H1 (cell line): ENCODE measurements at regions not wholly inside any gene's neighbourhood (a gene's known extent, or its start where the extent isn't known, plus 50 kb on each side); places are given as distances from the start of the nearest gene placed in this dataset.

Experiments
- CTCF ChIA-PET: fragments of 300-600 bp; sonication (Branson Sonifier 250); formaldehyde crosslinking; loops from one replicate; lab custom pipeline; 2021; ENCODE audit not compliant: partially characterized antibody; lab: Charles Lee
- POLR2A ChIA-PET: fragments of 300-600 bp; sonication (Branson Sonifier 250); formaldehyde crosslinking; loops from one replicate; lab custom pipeline; 2021; ENCODE audit warnings: inconsistent platforms; ENCODE audit not compliant: partially characterized antibody; lab: Charles Lee
- DNase-seq, 2 experiments: peaks; one replicate each; pipeline versions ENCODE4 v3.0.0 to v3.0.0-alpha.2; 2010 to 2022; ENCODE audit warnings: low spot score in 2 of 2, low read depth in 1 of 2, mixed read lengths in 1 of 2
- FAIRE-seq: peaks from 2 replicates; lab custom pipeline; 2011; peaks lifted over from hg19 to GRCh38; lab: Jason Lieb, UNC
- H2AFZ ChIP-seq: 2 replicates; pipeline ENCODE4 v1.8.1; 2012; ENCODE audit warnings: low read length, inconsistent platforms
- H2AK5ac ChIP-seq: 2 replicates; pipeline ENCODE4 v1.6.1; 2013; ENCODE audit warnings: low read depth, low read length
- H2BK120ac ChIP-seq: replicated peaks from 2 replicates; pipeline ENCODE3; 2013; ENCODE audit warnings: low read depth, low read length, inconsistent platforms
- H2BK12ac ChIP-seq: 2 replicates; pipeline ENCODE4 v1.6.1; 2013; ENCODE audit warnings: low read depth, low read length
- H2BK15ac ChIP-seq: 2 replicates; pipeline ENCODE4 v1.6.1; 2013; ENCODE audit warnings: low read length
- H2BK20ac ChIP-seq: 2 replicates; pipeline ENCODE4 v1.6.1; 2013; ENCODE audit warnings: low read length
- H2BK5ac ChIP-seq: 2 replicates; pipeline ENCODE4 v1.6.1; 2013; ENCODE audit warnings: low read depth, low read length
- H3K14ac ChIP-seq: 2 replicates; pipeline ENCODE4 v1.6.1; 2013; ENCODE audit warnings: inconsistent platforms; ENCODE audit not compliant: insufficient read length
- H3K18ac ChIP-seq: 2 replicates; pipeline ENCODE4 v1.6.1; 2013; ENCODE audit warnings: low read length; ENCODE audit errors: extremely low read depth
- H3K23ac ChIP-seq: 2 replicates; pipeline ENCODE4 v1.6.1; 2013; ENCODE audit warnings: inconsistent platforms; ENCODE audit not compliant: insufficient read length
- H3K23me2 ChIP-seq: 2 replicates; pipeline ENCODE4 v1.6.1; 2013; ENCODE audit warnings: low read depth, low read length
- H3K27ac ChIP-seq: 2 replicates; pipeline ENCODE4 v1.6.1; 2011; ENCODE audit warnings: low read depth, low read length, inconsistent platforms
- H3K27me3 ChIP-seq, 4 experiments: replicated peaks in 1 of 4; 1 replicate in 1 of 4; 2 replicates in 3 of 4; pipeline versions ENCODE4 v1.6.1 to v1.8.1; 2011 to 2013; ENCODE audit warnings: low read length in 3 of 4, mild to moderate bottlenecking in 3 of 4, inconsistent platforms in 2 of 4, mixed read lengths in 2 of 4, moderate library complexity in 1 of 4; ENCODE audit not compliant: control insufficient read depth in 3 of 4, insufficient read depth in 3 of 4; ENCODE audit errors: extremely low read depth in 1 of 4
- H3K36me3 ChIP-seq, 4 experiments: 2 replicates each; pipeline versions ENCODE4 v1.6.1 to v1.8.1; 2011 to 2013; ENCODE audit warnings: mild to moderate bottlenecking in 4 of 4, low read length in 3 of 4, moderate library complexity in 2 of 4, control low read depth in 1 of 4, inconsistent platforms in 1 of 4; ENCODE audit not compliant: insufficient read depth in 4 of 4, control insufficient read depth in 2 of 4
- H3K4ac ChIP-seq: replicated peaks from 2 replicates; pipeline ENCODE3; 2013; ENCODE audit warnings: low read length, low read depth, mixed read lengths, inconsistent platforms; ENCODE audit not compliant: insufficient read length
- H3K4me1 ChIP-seq, 4 experiments: replicated peaks in 1 of 4; 1 replicate in 1 of 4; 2 replicates in 3 of 4; pipeline versions ENCODE4 v1.6.1 to v1.8.1; 2011 to 2013; ENCODE audit warnings: low read length in 3 of 4, inconsistent platforms in 2 of 4, mixed read lengths in 1 of 4; ENCODE audit not compliant: insufficient read depth in 4 of 4, control insufficient read depth in 3 of 4
- H3K4me2 ChIP-seq, 2 experiments: 2 replicates each; pipeline versions ENCODE4 v1.6.1 to v1.8.1; 2011 to 2013; ENCODE audit warnings: low read depth in 2 of 2, low read length in 2 of 2, control low read depth in 1 of 2, inconsistent platforms in 1 of 2, mild to moderate bottlenecking in 1 of 2; ENCODE audit not compliant: insufficient read depth in 1 of 2
- H3K4me3 ChIP-seq, 4 experiments: fragments of 200-600, 300-600 bp in 1 of 4; sonication (generic), shearing (Covaris generic), sonication (Bioruptor Twin) in 1 of 4; 2 replicates each; pipeline versions ENCODE4 v1.5.1 to v1.8.1; 2011 to 2016; ENCODE audit warnings: low read length in 4 of 4, low read depth in 3 of 4, control low read depth in 2 of 4, inconsistent platforms in 2 of 4, mild to moderate bottlenecking in 2 of 4, mixed read lengths in 1 of 4, moderate library complexity in 1 of 4; ENCODE audit not compliant: insufficient read depth in 2 of 4; ENCODE audit errors: extremely low read depth in 1 of 4
- H3K56ac ChIP-seq: replicated peaks from 2 replicates; pipeline ENCODE3; 2013; ENCODE audit warnings: low read depth, mild to moderate bottlenecking, mixed read lengths, low read length, inconsistent platforms; ENCODE audit not compliant: insufficient read length
- H3K79me1 ChIP-seq: 2 replicates; pipeline ENCODE4 v1.6.1; 2013; ENCODE audit warnings: low read depth, low read length, control low read depth
- H3K79me2 ChIP-seq, 2 experiments: 2 replicates each; pipeline versions ENCODE4 v1.6.1 to v1.8.1; 2012 to 2013; ENCODE audit warnings: low read length in 2 of 2, mild to moderate bottlenecking in 2 of 2, inconsistent platforms in 1 of 2; ENCODE audit not compliant: insufficient read depth in 2 of 2, control insufficient read depth in 1 of 2
- H3K9ac ChIP-seq, 4 experiments: replicated peaks in 1 of 4; 1 replicate in 1 of 4; 2 replicates in 3 of 4; pipeline versions ENCODE4 v1.6.1 to v1.8.1; 2011 to 2013; ENCODE audit warnings: low read depth in 3 of 4, low read length in 3 of 4, control low read depth in 2 of 4, mild to moderate bottlenecking in 2 of 4, moderate library complexity in 2 of 4, inconsistent platforms in 1 of 4; ENCODE audit errors: extremely low read depth in 1 of 4
- H3K9me3 ChIP-seq, 2 experiments: 2 replicates each; pipeline versions ENCODE4 v1.6.1 to v1.8.1; 2012 to 2013; ENCODE audit warnings: mild to moderate bottlenecking in 2 of 2, moderate library complexity in 2 of 2, control low read depth in 1 of 2, inconsistent platforms in 1 of 2, low read depth in 1 of 2, low read length in 1 of 2, mixed read lengths in 1 of 2; ENCODE audit not compliant: insufficient read depth in 2 of 2
- H4K20me1 ChIP-seq, 2 experiments: replicated peaks in 1 of 2; 2 replicates each; pipeline versions ENCODE3 to v1.8.1; 2011 to 2013; ENCODE audit warnings: inconsistent platforms in 2 of 2, low read length in 2 of 2, mild to moderate bottlenecking in 1 of 2; ENCODE audit not compliant: insufficient read depth in 2 of 2, control insufficient read depth in 1 of 2
- H4K5ac ChIP-seq: 2 replicates; pipeline ENCODE4 v1.6.1; 2013; ENCODE audit warnings: low read length, low read depth, mixed read lengths, inconsistent platforms; ENCODE audit not compliant: insufficient read length
- H4K8ac ChIP-seq: 2 replicates; pipeline ENCODE4 v1.8.0; 2013; ENCODE audit warnings: mild to moderate bottlenecking, moderate library complexity, low read length, inconsistent platforms; ENCODE audit not compliant: insufficient read depth; ENCODE audit errors: extremely low read depth
- H4K91ac ChIP-seq: replicated peaks from 2 replicates; pipeline ENCODE3; 2013; ENCODE audit warnings: low read length, mixed read lengths, inconsistent platforms; ENCODE audit not compliant: insufficient read length
- YY1 ChIP-seq: IDR thresholded peaks from 2 replicates; pipeline ENCODE4 v1.6.1; 2011; ENCODE audit warnings: low read depth, mild to moderate bottlenecking, low read length
- WGBS, 2 experiments: shearing (Covaris generic) in 1 of 2; methylation state at CpG; one replicate each; pipeline versions ENCODE4 v1.1.6 to v1.1.7; 2013 to 2015; ENCODE audit warnings: low lambda C conversion rate in 2 of 2, mixed read lengths in 2 of 2, inconsistent platforms in 1 of 2, low coverage in 1 of 2, missing lambda C conversion rate in 1 of 2; ENCODE audit not compliant: insufficient replicate concordance in 2 of 2, insufficient coverage in 1 of 2, insufficient read length in 1 of 2; ENCODE audit errors: extremely low coverage in 1 of 2, missing lambda C conversion rate in 1 of 2; 5-methylcytosine and 5-hydroxymethylcytosine counted together

GRCh38 chr1:220966041-220966440, 86.8 kb downstream of the HLX start:
- Histone ChIP-seq H3K36me3 (no peaks in the 10 kb centered on the region), H3K79me1 (no peaks in the 10 kb centered on the region), H3K27me3 (no peaks in the 10 kb centered on the region), H3K9ac (no peak overlapping the region), H4K8ac (no peak overlapping the region), H2BK120ac (no peak overlapping the region), H4K20me1 (no peaks in the 10 kb centered on the region), H3K4me1 (no peaks in the 10 kb centered on the region), H2BK12ac (no peak overlapping the region), H3K56ac (no peak overlapping the region), H3K4me2 (no peak overlapping the region), H3K4ac (no peak overlapping the region), H3K9me3 (no peaks in the 10 kb centered on the region), H2BK15ac (no peak overlapping the region), H4K91ac (no peak overlapping the region), H2BK5ac (no peak overlapping the region), H3K18ac (no peak overlapping the region), H3K27ac (no peak overlapping the region), H3K14ac (no peak overlapping the region), H3K23me2 (no peaks in the 10 kb centered on the region), H2AFZ (no peak overlapping the region), H3K23ac (no peak overlapping the region), H3K79me2 (no peaks in the 10 kb centered on the region), H2AK5ac (no peak overlapping the region), H2BK20ac (no peak overlapping the region), H4K5ac (no peak overlapping the region), H3K4me3 (no peak overlapping the region)
- FAIRE-seq (no peak), DNase-seq (no peak)
- POLR2A ChIA-PET, result no interaction called here
- CTCF ChIA-PET, result interaction anchor here (1.3 to 1.4 kb wide), 3 partner anchors 8 to 238 kb away, joined by 3 to 4 read pairs (median 3); no protein-coding TSS in a partner anchor
- no peak for TF ChIP-seq YY1
- 82% methylated on average over 3 of the region's 3 CpGs; no CpG with 5 or more reads in 1 of the 2 experiments for WGBS, 2 experiments
